Suprapubic skin (tissue), 3 donors: ENCODE measurements at regions not wholly inside any gene's neighbourhood (a gene's known extent, or its start where the extent isn't known, plus 50 kb on each side); places are given as distances from the start of the nearest gene placed in this dataset.

Source experiments
- EP300 ChIP-seq: sonication (generic); formaldehyde crosslinking; IDR thresholded peaks from one replicate; pipeline ENCODE4 v1.6.1; 2017; ENCODE audit warnings: antibody characterized with exemption
- POLR2A ChIP-seq, 2 donors: fragments of 450-650 bp; IDR thresholded peaks; one replicate each; pipeline ENCODE4 v1.6.1; 2017; ENCODE audit warnings: antibody characterized with exemption in 2 of 2, mild to moderate bottlenecking in 2 of 2, moderate library complexity in 2 of 2
- TF ChIP-seq, protein P1 (sequence below), 2 donors: fragments of 200-600 bp in 1 of 2; fragments of 450-650 bp in 1 of 2; sonication (generic) in 1 of 2; IDR thresholded peaks; one replicate each; pipeline ENCODE4 v1.5.1; 2016 to 2019; ENCODE audit warnings: antibody characterized with exemption in 2 of 2, mild to moderate bottlenecking in 1 of 2, moderate library complexity in 1 of 2

DNA sequence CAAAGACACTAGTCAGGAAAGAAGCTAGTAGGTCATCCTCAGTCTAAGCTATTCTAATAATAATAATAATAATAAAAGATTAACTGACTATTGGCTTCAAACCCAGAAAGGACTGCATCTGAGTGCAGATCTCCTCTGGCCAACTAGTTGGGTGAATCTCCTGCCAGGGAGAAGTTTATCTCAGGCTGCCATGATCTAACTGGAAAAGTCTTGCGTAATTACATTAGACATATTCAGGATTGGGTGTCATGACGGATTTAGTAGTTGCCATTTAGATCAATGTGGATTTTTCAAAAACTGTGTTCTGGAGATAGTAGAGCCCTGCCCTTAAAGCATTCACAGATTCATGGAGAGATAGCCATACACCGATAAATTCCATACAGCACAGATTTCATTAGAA is 69.5 kb downstream of the KIF2B start:
- TF ChIP-seq, protein P1, sequence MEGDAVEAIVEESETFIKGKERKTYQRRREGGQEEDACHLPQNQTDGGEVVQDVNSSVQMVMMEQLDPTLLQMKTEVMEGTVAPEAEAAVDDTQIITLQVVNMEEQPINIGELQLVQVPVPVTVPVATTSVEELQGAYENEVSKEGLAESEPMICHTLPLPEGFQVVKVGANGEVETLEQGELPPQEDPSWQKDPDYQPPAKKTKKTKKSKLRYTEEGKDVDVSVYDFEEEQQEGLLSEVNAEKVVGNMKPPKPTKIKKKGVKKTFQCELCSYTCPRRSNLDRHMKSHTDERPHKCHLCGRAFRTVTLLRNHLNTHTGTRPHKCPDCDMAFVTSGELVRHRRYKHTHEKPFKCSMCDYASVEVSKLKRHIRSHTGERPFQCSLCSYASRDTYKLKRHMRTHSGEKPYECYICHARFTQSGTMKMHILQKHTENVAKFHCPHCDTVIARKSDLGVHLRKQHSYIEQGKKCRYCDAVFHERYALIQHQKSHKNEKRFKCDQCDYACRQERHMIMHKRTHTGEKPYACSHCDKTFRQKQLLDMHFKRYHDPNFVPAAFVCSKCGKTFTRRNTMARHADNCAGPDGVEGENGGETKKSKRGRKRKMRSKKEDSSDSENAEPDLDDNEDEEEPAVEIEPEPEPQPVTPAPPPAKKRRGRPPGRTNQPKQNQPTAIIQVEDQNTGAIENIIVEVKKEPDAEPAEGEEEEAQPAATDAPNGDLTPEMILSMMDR (IDR thresholded peaks at IDR 0.05) = no peak
- TF ChIP-seq EP300 = no peak
- no peak for TF ChIP-seq POLR2A (IDR thresholded peaks at IDR 0.05)
